ENCODE measurements at regions not wholly inside any gene's neighbourhood (a gene's known extent, or its start where the extent isn't known, plus 50 kb on each side); places are given as distances from the start of the nearest gene placed in this dataset.
"Not testable (repeated sequence)": the region's sequence is repeated elsewhere in the genome, so short reads cannot be mapped to it uniquely, and the experiment has no call there.

GRCh38 chr9:103226647-103227013 is 231.5 kb downstream of the CYLC2 start (continued):
- TF ChIP-seq ZBTB11 (tag by site-specific recombination; conservative IDR thresholded peaks at IDR 0.05; ENCODE audit: low read depth) (no peak), ZNF37A (tag by site-specific recombination; IDR thresholded peaks at IDR 0.05) (no peak), PRDM1 (tag by site-specific recombination; IDR thresholded peaks at IDR 0.05) (no peak), ZFP69B (tag by site-specific recombination; IDR thresholded peaks at IDR 0.05) (no peak), ZNF560 (tag by site-specific recombination; IDR thresholded peaks at IDR 0.05; ENCODE audit: borderline replicate concordance) (no peak), KLF16 (tag by site-specific recombination; IDR thresholded peaks at IDR 0.05) (no peak)

GRCh38 chr9:103237571-103238109 is 242.5 kb downstream of the CYLC2 start:
- H3K4me3 ChIP-seq (ENCODE audit: low read depth, low read length); CTCF ChIA-PET; H3K36me3 ChIP-seq (ENCODE audit: control insufficient read depth in 2 of 2, insufficient read depth in 1 of 2, low read length in 2 of 2); H3K9me3 ChIP-seq (ENCODE audit: control insufficient read depth, insufficient read depth, low read depth, low read length); H3K4me1 ChIP-seq (ENCODE audit: control insufficient read depth, insufficient read depth, low read length); H3K27ac ChIP-seq (ENCODE audit: extremely low read depth, low read depth, low read length); POLR2A ChIA-PET: not testable (repeated sequence)

- no peak overlapping the region for H3K27ac ChIP-seq (ENCODE audit: extremely low read depth, low read depth, low read length)
- no peaks in the 10 kb centered on the region for H3K36me3 ChIP-seq (ENCODE audit: control insufficient read depth in 2 of 2, insufficient read depth in 1 of 2, low read length in 2 of 2)
- POLR2A ChIA-PET = no interaction called here
- TF ChIP-seq ZNF48 (tag by site-specific recombination; IDR thresholded peaks at IDR 0.05) (no peak), FEZF1 (tag by site-specific recombination; IDR thresholded peaks at IDR 0.05) (no peak), SCRT2 (tag by site-specific recombination; IDR thresholded peaks at IDR 0.05) (no peak), ZNF202 (tag by site-specific recombination; IDR thresholded peaks at IDR 0.05; ENCODE audit: borderline replicate concordance) (no peak), ZNF707 (tag by site-specific recombination; IDR thresholded peaks at IDR 0.05) (no peak), ZFP41 (tag by site-specific recombination; IDR thresholded peaks at IDR 0.05; ENCODE audit: borderline replicate concordance) (no peak), ZNF692 (tag by site-specific recombination; IDR thresholded peaks at IDR 0.05) (no peak), ZNF76 (tag by site-specific recombination; IDR thresholded peaks at IDR 0.05; ENCODE audit: borderline replicate concordance, low read depth) (no peak), ZNF776 (tag by site-specific recombination; IDR thresholded peaks at IDR 0.05; ENCODE audit: borderline replicate concordance) (no peak), ZNF621 (tag by site-specific recombination; IDR thresholded peaks at IDR 0.05) (no peak), ZNF362 (tag by site-specific recombination; IDR thresholded peaks at IDR 0.05) (no peak), GLIS2 (tag by site-specific recombination; IDR thresholded peaks at IDR 0.05) (no peak), ZNF791 (tag by site-specific recombination; IDR thresholded peaks at IDR 0.05) (no peak), ZNF23 (tag by site-specific recombination; IDR thresholded peaks at IDR 0.05; ENCODE audit: borderline replicate concordance) (no peak)
- H3K9me3 ChIP-seq (ENCODE audit: control insufficient read depth, insufficient read depth, low read depth, low read length) = no peaks in the 10 kb centered on the region
- CTCF ChIA-PET = no interaction called here
- no peaks in the 10 kb centered on the region for H3K4me1 ChIP-seq (ENCODE audit: control insufficient read depth, insufficient read depth, low read length)
- no peak overlapping the region for H3K4me3 ChIP-seq (ENCODE audit: low read depth, low read length)
These were observed 246.9 kb downstream of the CYLC2 start for GRCh38 chr9:103242025-103242424.
